GM19240 (cell line): ENCODE measurements at regions not wholly inside any gene's neighbourhood (a gene's known extent, or its start where the extent isn't known, plus 50 kb on each side); places are given as distances from the start of the nearest gene placed in this dataset.
"Not testable (repeated sequence)": the region's sequence is repeated elsewhere in the genome, so short reads cannot be mapped to it uniquely, and the experiment has no call there.

Experiments
- DNase-seq: peaks from one replicate; pipeline ENCODE4 v3.0.0; 2011; ENCODE audit warnings: low spot score; ENCODE audit not compliant: insufficient read length

DNA sequence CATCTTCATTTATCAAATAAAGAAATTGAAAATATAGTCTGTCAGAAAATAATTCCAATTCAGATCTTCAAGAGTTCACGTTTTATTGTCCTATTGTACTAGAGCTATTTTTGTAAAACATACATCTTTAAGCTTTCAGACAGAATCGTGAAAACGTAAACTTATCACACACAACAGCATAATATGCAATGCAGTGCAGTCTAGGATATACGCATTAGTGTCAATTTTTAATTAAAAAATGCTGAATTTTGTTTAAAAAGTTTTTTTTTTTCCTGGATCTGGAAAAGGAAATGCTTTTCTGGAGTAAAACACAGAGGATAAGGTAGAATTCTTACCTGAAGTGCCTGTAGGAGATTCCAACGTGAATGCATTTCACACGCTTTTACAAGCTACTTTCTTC, 458.2 kb upstream of the KLF6 start:
- DNase-seq, result no peak

DNA sequence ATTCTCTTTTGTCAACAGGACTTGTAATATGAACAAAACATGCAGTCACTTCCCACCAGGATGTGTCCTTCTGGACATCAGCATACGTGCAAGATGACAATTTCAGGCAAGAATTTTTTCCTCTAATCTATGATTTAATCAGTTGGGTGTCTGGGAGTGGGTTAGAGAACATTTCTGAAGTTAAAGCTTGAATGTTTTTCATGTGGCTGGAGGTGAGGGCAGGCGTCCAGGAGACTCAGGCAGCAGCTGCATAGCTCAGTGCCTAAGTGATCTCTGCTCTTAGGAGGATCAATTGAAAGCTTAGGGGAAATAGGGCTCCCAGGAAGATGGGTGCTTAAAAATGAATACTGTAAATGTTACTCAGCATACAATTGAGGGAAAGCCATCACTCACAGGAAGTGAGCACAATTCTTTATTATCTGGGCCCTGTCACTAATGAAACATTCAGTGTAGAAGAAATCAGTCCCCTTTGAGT, 457.6 kb upstream of the KLF6 start:
- DNase-seq, result no peak

DNA sequence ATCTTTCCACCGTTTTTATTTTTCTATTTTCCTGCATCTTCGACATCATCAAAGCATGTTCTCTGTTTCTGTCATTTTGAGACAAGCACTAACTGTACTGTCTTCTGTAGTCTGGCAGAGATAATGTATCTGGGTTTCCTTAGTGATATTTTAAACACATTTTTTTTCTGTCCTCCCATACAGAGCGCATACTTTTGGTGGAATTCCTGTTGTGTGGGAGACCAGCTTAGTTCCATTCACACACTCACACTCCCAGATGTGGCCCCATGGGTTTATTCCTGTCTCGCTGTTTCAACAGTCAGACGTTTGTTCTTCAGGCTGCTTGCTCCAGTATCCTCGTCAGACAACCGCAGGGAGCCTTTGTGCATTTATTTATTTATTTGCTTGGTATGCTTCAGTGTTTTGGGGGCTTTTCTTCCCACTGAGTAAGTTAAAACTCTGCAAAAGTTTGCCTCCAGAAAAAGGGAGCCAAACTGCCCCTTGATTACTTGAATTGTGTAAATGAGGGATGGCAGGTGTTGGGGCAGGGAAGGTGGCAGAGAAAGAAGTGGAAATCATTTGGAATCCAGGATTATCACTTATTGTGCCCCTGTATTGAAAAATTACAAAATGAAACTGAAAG, 456.8 kb upstream of the KLF6 start:
- no peak for DNase-seq

DNA sequence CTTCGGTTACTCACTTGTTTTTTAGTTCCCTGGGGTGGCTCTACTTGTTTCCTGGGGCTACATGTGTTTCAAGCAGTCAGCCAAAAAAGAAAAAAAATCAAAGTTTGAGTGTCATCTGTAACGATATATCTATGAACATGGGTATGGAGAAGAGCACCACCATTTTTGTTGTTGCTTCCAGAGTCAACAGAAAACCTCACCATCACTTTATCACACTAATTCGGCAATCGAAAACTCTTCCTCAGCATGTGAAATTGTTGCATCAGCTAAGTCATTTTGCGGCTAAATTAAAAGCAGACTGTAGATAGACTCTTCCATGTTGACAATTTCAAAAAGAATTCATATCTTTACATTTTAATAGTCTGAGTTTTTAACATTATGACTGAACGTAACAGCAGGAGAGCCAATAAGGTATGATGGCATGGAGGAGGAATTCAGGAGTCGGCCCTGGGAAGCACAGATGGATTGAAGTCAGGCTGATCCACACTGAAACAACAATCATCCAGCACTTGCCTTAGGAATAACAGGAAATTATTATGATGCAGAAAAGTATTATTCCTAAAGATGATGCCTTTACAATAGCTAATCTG, 455.7 kb upstream of the KLF6 start:
- no peak for DNase-seq

DNA sequence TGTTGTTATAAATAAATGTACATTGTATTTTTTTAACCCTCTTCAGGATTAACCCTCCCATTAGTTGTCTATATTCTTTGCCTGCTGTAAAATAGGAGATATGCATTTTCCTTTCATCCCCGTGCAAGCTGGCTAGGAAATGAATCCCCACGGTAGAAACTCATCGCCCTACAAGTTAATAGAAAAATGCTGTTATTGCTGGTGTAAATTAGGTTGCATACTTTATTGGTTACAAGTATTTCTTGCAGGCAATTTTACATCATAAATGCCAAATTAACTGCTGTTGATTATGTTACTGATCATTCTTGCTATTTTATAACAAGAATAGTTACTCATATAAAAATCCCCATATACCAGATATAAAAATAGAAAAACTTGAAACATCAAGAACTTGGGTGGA, 454.2 kb upstream of the KLF6 start:
- DNase-seq, result no peak

DNA sequence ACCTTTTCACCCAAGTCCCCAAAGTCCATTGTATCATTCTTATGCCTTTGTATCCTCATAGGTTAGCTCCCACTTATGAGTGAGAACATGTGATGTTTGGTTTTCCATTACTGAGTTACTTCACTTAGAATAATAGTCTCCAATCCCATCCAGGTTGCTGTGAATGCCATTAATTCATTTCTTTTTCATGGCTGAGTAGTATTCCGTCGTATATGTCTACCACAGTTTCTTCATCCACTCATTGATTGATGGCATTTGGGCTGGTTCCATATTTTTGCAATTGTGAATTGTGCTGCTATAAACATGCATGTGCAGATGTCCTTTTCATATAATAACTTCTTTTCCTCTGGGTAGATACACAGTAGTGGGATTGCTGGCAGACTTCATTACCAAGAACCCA, 451.9 kb upstream of the KLF6 start:
- DNase-seq, result not testable (repeated sequence)

DNA sequence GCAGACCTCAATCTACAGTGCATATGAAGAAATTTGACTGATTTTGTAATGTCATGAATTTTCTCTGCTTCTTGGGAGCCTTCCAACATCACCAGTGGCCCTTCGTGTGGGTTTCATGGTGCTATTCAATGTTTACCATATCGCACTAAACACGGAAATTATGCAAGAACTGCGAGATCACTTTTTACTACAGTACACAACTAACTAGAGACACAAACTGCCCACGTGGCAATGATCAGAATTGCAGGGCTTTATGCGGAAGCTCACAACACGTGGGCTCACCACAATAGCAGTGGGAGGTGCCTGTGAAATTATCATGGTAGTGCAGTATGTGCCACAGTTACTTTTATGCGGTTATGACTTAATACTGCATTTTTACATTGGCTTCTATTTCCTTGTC, 449.7 kb upstream of the KLF6 start:
- DNase-seq, result no peak

DNA sequence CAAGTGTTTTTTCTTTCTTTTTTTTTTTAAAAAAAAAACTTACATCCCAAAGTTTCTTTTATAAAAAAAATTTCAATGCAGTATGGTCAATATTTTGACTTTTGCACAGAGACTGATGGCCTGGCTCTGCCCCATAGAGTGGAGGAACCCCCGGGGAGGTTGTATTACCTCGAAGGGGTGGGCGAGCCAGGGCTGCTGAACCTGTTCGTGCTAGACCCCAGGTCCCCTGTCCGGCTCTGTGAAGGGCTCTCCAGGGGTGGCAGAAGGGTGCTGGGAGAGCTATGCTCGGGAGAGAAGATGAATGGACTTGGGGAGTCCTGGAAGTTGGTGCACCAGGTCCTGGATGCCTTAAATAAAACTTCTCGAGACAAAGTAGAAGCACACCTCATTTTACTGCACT, 446.4 kb upstream of the KLF6 start:
- DNase-seq, result no peak

DNA sequence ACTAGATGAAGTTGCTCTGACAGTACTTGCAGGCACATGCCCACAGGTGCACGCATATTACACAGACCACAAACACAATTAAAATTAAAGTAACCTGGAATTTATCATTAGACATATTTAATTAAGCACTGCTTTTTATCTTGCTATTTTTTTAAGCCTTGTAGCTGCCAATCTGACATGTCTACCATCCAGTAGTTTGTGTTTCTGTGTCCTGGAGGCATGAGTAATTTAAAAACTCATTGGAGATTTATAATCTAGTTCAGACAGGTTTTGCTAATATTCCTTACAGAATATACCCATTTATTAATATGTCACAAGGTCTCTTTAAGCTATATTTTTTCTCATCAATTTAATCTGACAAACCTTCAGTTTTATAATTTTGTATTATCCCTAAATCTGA, 445.0 kb upstream of the KLF6 start:
- DNase-seq, result no peak

DNA sequence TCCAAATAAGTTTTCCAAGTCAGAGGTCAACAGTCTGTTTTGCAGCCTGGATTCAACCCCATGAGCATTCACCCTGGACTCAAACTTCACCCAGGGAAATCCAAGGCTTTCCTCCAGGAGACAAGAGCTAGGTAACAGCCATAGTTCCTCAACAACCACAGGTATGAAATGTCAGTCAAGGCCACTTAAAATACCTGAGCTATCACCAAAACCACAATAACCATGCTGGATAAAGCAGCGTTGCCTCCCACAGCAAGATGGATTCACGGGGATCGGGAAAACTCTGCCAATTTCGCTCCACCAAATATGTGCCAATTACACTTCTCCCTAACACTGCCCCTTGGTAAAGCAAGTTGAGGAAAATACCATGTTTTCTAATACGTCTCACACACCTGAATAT, 444.1 kb upstream of the KLF6 start:
- no peak for DNase-seq

DNA sequence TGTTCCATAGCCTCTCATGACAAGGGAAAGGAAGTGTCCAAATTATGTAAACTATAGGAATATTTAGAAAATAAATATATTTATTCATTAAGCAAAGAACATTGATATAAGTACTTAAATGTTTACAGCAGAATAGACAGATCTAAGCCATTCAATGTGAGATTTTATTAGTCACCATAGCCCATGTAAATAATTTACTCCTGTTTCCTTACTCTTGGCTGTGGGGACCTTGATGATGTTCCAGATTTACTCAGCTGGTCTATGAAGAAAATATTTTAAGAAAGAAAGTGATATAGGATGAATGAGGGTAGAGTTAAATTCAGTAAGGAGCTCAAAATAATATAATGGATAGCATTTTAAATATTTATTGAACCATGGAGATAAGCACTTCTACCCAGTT, 442.6 kb upstream of the KLF6 start:
- no peak for DNase-seq

DNA sequence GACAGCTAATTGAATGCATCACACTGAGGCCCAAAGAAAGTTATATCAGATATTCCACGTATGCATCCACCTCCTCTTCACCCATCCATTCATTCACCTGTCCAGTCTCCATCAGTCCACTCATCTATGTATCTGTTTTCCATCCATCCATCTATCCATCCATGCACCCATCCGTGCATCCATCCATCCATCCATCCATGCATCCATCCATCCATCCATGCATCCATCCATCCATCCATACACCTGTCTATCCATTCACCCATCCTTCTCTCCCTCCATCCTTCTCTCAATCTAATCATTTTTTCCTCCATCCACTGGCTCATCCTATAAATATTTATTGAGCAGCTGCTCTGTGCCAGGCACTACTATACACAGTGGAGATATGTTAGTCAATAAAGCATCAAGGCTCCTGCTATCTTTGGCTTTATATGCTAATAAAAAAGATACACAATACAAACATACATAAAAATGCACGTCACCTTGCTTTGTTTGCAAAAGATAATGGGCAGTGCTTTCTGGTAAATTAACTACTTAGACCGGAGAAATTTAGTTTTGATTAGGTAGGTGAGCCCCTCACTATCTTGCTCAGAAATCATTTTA, 442.0 kb upstream of the KLF6 start:
- DNase-seq, result no peak

DNA sequence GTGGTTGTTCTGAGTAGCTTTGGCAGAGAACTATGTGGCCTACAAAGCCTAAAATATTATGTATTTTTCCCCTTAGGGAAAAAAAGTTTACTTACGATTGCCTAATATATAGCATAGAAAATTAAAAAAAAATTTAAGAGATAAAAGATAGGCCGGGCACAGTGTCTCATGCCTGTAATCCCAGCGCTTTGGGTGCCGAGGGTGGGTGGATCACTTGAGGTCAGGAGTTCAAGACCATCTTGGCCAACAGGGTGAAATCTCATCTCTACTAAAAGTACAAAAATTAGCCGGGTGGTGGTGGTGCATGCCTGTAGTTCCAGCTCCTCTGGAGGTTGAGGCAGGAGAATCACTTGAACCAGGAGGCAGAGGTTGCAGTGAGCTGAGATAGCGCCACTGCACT, 439.2 kb upstream of the KLF6 start:
- no peak for DNase-seq

DNA sequence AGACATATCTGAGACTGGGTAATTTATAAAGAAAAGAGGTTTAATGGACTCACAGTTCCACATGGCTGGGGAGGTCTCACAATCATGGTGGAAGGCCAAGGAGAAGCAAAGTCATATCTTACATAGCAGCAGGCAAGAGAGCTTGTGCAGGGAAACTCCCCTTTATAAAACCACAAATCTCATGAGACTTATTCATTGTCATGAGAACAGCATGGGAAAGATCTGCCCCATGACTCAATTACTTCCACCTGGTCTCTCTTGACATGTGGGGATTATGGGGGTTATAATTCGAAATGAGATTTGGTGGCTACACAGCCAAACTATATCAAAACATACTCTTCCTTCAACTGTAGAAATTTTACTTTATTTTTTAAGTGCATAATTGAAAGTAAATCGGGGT, 436.3 kb upstream of the KLF6 start:
- not testable (repeated sequence) for DNase-seq

DNA sequence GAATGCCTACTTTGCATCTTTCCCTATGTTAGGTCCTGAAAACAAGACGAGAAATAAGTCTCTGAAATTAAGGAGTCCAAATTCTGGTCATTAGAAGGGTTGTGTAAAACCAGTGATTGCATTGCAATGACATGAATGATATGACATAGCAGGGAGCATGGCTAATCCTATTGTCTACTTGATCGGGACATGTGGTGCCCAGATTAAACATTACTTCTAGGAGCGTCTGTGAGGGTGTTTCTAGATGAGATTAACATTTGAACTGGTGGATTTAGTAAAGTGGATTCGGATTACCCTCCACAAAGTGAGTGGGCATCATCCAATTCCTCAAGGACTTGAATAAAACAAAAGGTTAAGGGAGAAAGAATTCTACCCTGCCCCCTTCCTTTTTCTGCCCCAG, 434.9 kb upstream of the KLF6 start:
- DNase-seq, result no peak

DNA sequence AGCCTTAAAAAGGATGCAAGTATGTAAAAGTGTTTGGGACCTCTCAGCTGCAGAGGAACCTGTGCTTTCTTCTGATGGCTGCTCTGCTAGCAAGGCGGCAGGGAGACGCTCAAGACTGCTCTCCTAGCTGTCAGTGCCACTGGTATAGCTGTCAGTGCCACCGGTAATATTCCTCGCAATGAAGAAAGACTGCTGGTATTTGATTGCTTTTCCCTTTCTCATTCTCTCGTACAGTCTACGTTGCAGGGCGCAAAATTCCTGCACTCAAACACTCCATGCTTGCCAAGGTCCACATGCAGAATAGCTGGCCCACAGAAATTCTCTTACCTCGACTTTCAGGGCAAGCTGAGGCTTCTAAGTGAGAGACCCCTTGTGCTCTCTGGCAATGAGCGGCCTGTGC, 432.6 kb upstream of the KLF6 start:
- DNase-seq, result no peak

DNA sequence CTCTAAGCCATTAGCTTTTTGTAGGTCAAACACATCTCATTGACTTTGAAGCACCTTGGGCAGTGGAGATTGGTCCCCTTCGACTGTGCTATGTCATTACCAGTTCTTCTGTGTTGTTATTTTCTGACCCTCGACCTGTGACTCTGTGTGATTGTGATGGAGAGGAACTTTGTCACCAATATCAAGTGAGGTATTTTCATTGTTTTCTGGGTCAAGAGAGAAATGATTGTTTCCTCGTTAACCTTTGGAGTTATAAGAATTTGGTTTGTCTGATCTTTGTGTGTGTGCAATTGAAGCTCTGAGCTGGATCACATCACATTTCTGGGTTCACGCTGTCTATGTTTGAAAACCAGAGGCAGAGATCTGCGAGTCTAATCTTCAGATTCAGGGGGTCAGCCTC, 432.2 kb upstream of the KLF6 start:
- no peak for DNase-seq

DNA sequence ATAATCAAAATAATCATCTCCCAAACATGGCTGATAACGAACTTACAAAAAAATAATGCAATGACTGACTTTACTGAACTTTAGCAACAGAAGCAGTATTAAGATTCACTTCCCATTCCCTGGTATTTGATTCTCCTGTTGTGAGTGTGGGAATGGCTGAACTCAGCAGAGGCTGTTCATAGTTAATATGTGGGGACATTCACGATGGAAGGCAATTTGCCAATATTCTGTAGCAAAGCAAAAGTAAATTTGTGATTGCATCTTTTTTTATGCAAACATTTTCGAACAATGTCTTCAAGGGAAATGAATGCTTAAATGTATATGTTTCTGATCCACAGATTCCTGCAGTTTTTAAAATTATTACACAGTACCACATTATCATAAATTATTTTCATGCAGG, 431.7 kb upstream of the KLF6 start:
- no peak for DNase-seq

DNA sequence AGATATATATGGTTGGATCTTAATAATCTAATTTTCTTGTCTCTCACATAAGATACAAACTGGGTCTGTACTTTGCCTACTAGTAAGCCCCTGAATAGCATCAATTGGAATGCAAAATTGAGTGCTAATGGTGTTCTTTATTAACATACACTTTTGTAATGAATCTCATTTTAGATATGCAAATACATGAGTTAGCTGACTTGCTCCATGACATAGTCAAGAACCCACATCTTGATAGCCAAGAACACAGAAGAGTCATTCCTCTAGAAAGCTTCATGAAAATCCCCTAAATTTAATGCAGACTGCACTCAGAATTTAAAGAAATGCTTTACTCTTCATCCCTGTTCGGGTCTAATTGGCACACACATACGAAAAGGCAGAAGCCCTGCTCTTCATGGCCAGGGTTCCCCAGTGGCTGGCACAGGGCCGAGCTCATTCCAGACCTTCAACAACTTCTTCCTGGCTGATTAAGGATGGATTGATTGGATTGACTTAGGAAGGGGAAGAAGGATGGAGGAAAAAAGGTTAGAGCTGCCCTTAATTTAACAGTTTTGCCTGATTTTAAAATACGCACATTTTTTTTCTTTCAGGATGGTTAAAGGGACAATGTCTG, 431.1 kb upstream of the KLF6 start:
- no peak for DNase-seq

DNA sequence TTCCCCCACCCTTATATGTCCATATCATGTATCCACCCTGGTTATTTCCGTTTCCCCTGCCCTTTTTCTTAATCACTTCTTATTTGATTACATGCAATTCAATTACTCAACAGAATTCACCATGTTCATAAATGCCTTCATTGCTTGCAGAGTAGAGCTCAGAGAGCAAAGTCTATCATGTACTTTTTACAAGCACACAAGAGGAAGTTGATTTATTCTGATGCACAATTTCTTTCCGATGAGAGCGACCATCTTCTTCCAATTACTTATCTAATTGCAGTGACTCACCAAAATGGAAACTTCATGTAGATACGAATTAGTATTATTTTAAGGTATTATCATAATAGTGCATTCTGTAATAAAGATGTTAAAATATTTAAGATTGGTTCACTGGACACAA, 430.5 kb upstream of the KLF6 start:
- no peak for DNase-seq

DNA sequence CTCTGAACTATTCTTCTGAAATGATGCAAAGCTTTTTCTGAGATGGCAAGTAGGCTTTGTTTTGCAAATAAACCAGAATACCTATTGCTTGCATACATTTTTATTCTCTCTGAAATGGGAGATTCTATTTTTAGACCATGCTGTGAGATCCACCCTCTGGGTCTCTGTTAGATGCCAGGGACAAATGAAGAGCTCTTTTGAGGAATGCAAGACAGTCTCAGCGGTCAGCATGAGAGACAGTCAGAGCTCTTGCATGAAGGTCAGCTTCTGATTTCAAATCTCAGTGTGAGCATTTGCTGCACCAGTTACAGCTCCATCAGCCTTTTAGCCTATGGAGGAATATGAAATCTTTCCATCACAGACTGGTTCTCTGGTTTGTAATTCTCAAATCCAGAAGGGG, 429.9 kb upstream of the KLF6 start:
- no peak for DNase-seq

DNA sequence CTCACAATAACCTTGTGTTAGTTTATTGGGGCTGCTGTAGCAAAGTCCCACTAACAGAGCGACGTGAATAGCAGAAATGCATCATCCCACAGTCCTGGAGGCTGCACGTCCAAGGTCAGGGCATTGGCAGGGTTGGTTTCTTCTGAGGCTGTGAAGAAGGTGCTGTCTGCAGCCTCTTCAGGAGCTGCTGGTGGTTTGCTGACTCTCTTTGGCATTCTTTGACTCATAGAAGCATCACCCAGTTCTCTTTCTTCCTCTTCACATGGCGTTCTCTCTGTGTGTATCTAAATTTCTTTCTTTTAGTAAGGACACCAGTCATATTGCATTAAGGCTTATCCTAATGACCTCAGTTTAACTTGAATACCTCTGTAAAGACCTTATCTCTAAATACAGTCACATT, 428.4 kb upstream of the KLF6 start:
- DNase-seq, result no peak

DNA sequence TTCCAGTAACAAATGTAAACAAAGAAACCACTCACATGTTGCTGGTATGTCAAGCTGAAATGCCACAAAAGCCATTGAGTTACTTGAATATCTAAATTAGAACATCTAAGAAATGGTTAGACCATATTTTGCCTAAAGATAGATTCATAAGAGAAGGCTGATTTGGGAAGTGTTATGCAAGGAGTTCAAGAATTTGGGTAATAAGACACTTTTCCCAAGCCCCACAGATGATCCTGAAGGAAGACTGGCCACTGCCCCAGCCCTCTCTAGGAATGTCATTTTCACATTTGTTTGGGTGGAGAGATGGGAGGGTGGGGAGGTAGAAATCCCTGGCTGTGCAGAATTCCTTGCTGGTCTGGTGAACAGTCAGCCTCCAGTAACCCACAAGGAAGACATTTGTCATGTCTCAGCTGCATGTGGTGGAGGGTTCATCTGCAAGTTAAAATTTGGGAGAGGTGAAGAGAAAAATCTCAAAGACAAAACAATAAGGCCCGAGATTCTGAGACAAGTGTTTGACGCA, 427.2 kb upstream of the KLF6 start:
- no peak for DNase-seq
